HEK293 (cell line): ENCODE measurements at regions not wholly inside any gene's neighbourhood (a gene's known extent, or its start where the extent isn't known, plus 50 kb on each side); places are given as distances from the start of the nearest gene placed in this dataset.

ENCODE experiments used
- CTCF ChIP-seq: fragments of 450-650 bp; formaldehyde crosslinking; IDR thresholded peaks from 2 replicates; pipeline ENCODE4 v1.5.1; 2016; ENCODE audit warnings: missing biosample characterization, missing genetic modification characterization
- KLF9 ChIP-seq: fragments of 450-650 bp; formaldehyde crosslinking; IDR thresholded peaks from 2 replicates; pipeline ENCODE4 v1.5.1; 2016; ENCODE audit warnings: missing biosample characterization, missing genetic modification characterization, low read depth
- PRDM1 ChIP-seq: fragments of 450-650 bp; formaldehyde crosslinking; IDR thresholded peaks from 2 replicates; pipeline ENCODE4; 2016; ENCODE audit warnings: missing biosample characterization, missing genetic modification characterization
- PRDM4 ChIP-seq: fragments of 450-650 bp; formaldehyde crosslinking; IDR thresholded peaks from 2 replicates; pipeline ENCODE4 v1.5.1; 2017; ENCODE audit warnings: missing biosample characterization, missing genetic modification characterization
- ZNF155 ChIP-seq: fragments of 450-650 bp; formaldehyde crosslinking; IDR thresholded peaks from 2 replicates; pipeline ENCODE4 v1.5.1; 2016; ENCODE audit warnings: missing biosample characterization, missing genetic modification characterization
- ZNF18 ChIP-seq: fragments of 450-650 bp; formaldehyde crosslinking; IDR thresholded peaks from 2 replicates; pipeline ENCODE4 v1.5.1; 2016; ENCODE audit warnings: missing biosample characterization, missing genetic modification characterization
- ZNF274 ChIP-seq, 2 experiments: fragments of 200-500 bp in 1 of 2; fragments of 450-650 bp in 1 of 2; sonication (Bioruptor generic) in 1 of 2; formaldehyde crosslinking in 1 of 2; IDR thresholded peaks; 2 replicates each; pipeline versions ENCODE4 v1.5.1 to v1.6.1; 2014 to 2016; ENCODE audit warnings: borderline replicate concordance in 1 of 2, inconsistent platforms in 1 of 2, low read length in 1 of 2, missing biosample characterization in 1 of 2, missing genetic modification characterization in 1 of 2
- ZNF544 ChIP-seq: fragments of 450-650 bp; formaldehyde crosslinking; IDR thresholded peaks from 2 replicates; pipeline ENCODE4 v1.5.0; 2017; ENCODE audit warnings: missing biosample characterization, missing genetic modification characterization
- ZSCAN16 ChIP-seq: fragments of 450-650 bp; formaldehyde crosslinking; IDR thresholded peaks from 2 replicates; pipeline ENCODE4 v1.5.1; 2016; ENCODE audit warnings: missing biosample characterization, missing genetic modification characterization
- ZSCAN30 ChIP-seq: fragments of 450-650 bp; IDR thresholded peaks from 2 replicates; pipeline ENCODE4 v1.5.1; 2018; ENCODE audit warnings: missing biosample characterization, mild to moderate bottlenecking, missing genetic modification characterization, moderate library complexity

- no peak for TF ChIP-seq PRDM4 (tag by site-specific recombination)
- no peak for TF ChIP-seq KLF9 (tag by site-specific recombination)
- no peak for TF ChIP-seq ZNF155
- TF ChIP-seq ZSCAN30 = no peak
- TF ChIP-seq ZNF274 (IDR thresholded peaks at IDR 0.05; ENCODE audit: low read length) = no peak
- TF ChIP-seq ZNF274 (tag by site-specific recombination; IDR thresholded peaks at IDR 0.05; ENCODE audit: borderline replicate concordance) = no peak
- no peak for TF ChIP-seq CTCF (tag by site-specific recombination)
- TF ChIP-seq PRDM1 (tag by site-specific recombination) = no peak
- TF ChIP-seq ZNF18 (tag by site-specific recombination) = no peak
- TF ChIP-seq ZSCAN16 = no peak
- TF ChIP-seq ZNF544 = no peak
Observed at GRCh38 chr5:23776684-23777083, 269.3 kb downstream of the PRDM9 start.
